HG03060 (cell line): ENCODE measurements at regions not wholly inside any gene's neighbourhood (a gene's known extent, or its start where the extent isn't known, plus 50 kb on each side); places are given as distances from the start of the nearest gene placed in this dataset.

Experiments used
- ATAC-seq: cut with Tn5 transposase; IDR thresholded peaks from one replicate; pipeline ENCODE4 v1.9.1; 2021; ENCODE audit warnings: low read depth, moderate number of reproducible peaks; ENCODE audit not compliant: unreplicated experiment

DNA sequence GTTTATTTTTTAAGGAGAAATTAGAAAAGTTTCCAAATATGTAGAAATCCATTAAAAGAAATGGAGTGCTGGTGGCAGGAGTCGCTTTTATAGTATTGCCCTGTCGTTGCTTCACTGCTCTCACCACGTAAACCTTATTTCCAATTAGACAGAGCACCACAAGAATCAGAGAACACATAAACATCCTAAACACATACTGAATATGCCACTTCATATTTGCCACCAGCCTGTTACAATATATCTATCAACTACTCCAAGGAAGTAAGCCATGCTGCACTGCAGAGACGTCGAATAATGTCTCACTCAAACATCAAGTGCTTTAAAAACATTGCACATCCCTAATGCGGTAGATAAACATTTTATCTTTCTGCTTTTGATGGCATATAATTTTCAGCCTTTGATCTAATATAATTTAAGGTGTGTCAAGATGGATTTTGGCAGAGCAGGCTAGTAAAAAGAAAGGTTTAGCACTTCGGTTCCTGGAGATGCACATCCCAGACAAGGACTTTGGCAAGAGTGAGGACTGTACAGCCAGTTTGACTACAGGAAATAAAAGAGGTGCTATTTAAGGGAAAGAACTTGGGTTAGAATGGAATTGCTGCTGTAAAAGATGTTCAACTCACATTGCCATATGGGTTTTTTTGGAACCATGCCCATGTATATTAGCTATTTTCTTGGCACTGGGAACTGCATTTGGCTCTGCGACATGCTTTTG lies 932.3 kb downstream of the EFNB2 start:
- ATAC-seq: no peak

DNA sequence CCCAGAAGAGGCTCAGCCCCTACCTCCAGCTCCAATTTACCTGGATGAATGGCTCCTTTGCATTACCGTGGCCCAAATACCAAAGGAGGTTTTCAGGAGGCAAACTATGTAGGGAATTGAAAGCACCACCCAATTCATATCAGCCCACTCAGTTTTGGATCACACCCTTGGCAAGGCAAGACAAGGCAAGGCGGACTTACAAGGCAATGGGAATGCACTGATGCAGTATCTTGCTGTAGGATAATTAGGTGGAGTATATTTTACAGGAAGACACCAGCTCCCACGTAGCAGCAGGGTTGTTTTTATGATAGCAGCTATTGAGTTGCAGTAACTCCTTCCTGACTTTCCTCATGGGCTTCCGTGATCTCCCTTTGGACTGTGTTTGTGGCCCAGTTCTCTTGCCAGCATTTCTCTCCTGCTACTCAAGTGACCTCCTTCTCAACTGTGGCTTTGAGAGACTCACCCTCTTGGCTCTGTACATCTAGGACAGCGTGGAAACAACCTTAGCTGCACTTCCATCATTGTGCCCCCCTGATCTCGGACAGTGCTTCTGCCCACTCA lies 935.9 kb downstream of the EFNB2 start:
- no peak for ATAC-seq

DNA sequence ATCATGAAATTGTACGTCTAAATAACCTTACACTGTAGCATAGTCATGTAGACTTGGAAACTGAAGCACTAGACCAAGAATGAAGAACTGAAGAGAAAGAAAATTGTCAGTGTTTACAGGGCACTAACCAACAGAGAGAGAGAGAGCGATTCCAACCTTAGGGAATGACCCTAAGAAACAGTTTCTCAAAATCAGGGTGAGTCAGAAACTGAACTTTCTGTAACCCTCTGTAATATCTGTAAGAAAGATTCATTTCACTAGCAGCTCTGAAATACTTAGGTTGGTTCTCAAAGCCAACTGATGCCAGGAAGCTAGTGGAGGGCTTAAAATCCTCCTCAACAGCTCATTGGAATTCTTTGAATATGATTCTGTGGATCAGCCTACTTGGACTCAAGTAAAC lies 936.9 kb downstream of the EFNB2 start:
- no peak for ATAC-seq

GRCh38 chr13:105597573-105597972 lies 937.9 kb downstream of the EFNB2 start:
- no peak for ATAC-seq

GRCh38 chr13:105595471-105595870 lies 940.0 kb downstream of the EFNB2 start:
- no peak for ATAC-seq

- ATAC-seq: no peak
Measured at GRCh38 chr13:105591277-105591676, 944.2 kb downstream of the EFNB2 start.

- ATAC-seq: no peak
Measured at GRCh38 chr13:105587786-105588185, 947.7 kb downstream of the EFNB2 start.

DNA sequence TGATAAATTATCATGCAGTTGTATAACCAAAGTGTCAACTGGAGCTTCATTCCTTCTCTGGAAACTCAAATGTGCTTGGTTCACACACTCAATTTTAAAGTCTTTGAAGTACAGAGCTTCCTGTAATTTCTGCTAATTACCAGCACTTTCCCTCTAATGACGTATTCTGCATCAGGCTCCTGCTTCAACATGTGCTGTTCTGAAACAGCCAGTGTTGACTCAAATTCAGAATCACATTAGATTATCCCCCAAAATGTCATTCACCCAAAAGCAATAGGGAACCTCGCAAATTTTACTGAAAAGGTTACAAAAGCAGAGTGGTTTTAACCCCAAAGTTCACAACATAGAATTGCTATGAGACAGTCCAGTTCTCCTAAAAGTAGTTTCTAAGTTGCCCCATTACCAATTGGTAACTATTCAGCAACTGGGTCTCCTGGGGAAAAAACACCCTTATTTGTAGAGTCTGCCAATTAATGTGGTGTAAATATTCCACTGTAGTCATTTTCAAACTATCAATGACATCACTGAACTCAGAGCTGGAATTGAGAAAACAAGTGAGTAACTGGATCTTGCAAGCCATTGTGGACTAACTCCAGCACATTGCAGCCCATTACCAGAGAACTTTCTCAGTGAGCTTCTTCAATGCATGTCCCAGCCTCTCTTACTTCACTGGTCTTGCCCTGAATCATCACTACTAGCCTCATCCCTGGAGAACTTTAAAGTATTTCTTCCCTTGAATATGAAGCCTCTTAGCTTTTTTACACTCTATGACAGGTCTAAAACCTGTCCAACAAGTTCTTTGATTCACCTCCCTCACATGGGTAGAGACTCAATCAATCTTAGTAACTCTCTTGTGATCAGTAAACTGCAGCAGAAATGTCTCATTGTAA lies 955.4 kb downstream of the EFNB2 start:
- no peak for ATAC-seq

GRCh38 chr13:105573136-105573535 lies 962.3 kb downstream of the EFNB2 start:
- ATAC-seq: no peak

- no peak for ATAC-seq
Measured at GRCh38 chr13:105572401-105572800, 963.1 kb downstream of the EFNB2 start.

DNA sequence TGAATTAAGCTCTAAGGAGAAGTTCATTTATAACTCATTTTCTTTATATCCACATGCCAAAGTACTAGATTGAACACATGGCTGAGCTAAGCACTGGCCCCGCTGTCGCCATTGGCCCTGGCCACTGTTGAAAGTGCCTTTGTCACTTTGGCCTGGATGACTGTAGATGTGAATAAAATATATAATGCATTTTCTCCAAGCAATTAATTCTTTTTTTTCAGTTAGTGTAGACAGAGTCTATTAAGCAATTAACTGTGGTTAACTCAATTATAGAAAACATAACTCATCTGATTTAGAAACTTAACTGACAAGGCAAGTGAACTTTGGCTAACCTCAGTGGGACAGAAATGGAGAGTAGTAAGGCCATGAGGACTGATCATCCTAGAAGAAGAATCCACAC lies 965.6 kb downstream of the EFNB2 start:
- no peak for ATAC-seq

DNA sequence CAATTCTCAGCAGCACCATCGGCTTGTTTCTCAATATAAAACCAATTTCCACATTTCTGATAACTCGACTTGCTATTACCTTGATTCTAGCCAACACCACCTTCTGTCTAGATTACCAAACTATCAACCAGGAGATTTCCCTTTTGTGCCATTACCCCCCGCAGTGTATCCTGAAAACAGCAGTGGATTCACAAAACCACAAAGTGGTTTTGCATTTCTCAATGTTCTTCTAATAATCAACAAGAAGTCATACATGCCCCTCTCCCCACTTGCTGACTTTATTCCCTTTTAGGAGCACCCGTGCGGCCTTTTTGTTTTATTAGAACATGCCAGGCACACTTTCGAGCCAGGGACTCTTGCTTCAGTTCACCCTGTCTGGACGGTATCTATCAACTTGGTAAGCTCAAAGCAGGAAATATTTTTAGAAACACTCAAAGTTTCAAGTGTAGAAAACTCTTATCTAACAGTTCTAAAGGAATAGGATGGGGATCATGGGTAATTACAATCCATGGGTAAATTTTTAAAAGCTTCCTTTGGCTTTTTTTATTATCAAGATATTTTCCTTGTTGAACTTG lies 967.4 kb downstream of the EFNB2 start:
- no peak for ATAC-seq

- ATAC-seq: no peak
Measured at GRCh38 chr13:105565136-105565727, 970.2 kb downstream of the EFNB2 start.

DNA sequence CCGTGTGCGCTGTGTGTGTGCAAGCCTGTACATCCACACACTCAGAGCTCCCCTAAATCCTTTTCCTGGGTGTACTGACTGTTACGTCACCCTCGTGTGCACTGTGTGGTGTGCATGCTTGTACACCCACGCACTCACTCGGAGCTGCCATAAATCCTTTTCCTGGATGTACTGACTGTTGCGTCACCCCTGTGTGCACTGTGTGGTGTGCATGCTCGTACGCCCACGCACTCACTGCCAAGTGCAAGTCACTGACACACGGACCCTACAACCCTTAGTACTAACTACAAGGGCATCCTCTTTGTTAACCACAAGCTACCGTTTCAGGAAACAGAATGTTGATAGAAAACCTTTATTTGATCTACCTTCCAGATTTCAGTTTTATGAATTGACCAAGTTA lies 983.4 kb downstream of the EFNB2 start:
- ATAC-seq: no peak

GRCh38 chr13:105547851-105548250 lies 987.6 kb downstream of the EFNB2 start:
- ATAC-seq: no peak

- ATAC-seq: no peak
Measured at GRCh38 chr13:105545811-105546210, 989.7 kb downstream of the EFNB2 start.

DNA sequence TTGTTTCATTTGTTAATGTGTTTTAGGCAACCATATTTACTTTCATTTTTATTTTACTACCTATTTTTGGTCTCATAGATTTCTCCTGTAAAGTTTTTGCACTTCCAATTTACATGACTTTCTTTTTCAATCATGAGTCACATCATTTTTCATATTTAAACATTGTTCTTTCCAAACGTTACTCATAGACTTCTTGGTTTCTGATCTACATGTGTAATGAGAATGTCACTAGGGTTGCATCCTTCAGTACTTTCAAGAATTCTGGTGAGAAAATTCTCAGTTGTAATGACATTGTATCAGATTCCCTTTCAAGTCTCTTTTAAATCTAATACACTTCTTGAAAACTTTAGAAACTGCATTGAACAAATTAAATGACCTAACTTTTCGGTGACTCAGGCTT lies 991.7 kb downstream of the EFNB2 start:
- ATAC-seq: no peak

DNA sequence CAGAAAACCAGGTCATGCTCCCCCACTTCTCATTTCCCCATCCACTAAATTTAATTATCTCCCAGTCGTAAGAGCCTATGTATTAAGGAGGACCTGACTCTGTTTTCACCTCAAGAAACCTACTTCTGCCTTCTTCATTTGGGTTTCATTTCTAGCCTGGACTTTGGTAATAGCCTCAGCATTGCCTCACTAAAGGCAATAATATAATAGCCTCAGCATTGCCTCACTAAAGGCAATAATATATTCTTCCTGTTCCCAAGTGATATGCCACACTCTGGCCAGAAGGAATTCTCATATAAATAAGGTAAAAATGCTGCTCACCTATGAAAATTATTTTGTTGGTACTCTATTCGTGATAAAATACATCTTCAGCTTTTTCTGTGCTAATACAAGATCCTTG lies 993.9 kb downstream of the EFNB2 start:
- no peak for ATAC-seq

DNA sequence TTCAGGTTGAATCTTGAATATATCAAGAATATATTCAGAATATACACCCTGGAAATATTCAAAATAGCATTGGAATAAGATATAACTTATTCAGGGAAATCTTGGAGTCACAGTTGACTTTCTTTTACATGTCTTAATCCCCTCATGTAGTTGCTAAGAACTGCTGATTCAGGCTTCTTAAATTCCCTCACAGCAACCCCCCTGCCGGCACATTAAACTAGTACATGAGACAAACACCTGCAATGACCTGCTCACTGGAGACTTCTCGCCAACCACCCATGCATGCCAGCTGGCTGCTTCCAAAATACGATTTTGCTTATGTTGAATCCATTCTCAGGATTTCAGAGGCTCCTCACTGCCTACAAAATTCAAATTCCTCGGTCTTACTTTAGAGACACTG lies 997.1 kb downstream of the EFNB2 start:
- no peak for ATAC-seq

DNA sequence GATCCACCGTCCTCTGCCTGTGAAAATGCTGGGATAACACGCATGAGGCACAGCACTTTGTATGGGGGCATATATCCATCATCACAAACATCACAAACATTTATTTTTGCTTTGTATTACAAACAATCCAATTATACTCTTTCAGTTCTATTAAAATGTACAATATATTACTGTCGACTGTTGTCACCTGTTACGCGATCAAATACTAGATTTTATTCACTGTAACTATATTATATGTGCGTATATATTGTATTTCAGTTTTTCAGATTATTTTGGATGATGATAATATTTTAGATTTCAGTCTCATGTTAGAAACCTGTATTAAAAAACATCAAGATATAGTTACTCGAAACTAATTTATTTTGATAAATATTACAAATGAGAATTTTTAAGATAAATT lies 998.3 kb downstream of the EFNB2 start:
- no peak for ATAC-seq

GRCh38 chr13:105530468-105530867 lies 1005.0 kb downstream of the EFNB2 start:
- ATAC-seq: no peak
